ENCODE measurements at regions not wholly inside any gene's neighbourhood (a gene's known extent, or its start where the extent isn't known, plus 50 kb on each side); places are given as distances from the start of the nearest gene placed in this dataset.

- no peak for TF ChIP-seq CTCF (IDR thresholded peaks at IDR 0.05; ENCODE audit: control extremely low read depth, extremely low read depth)
- WGBS, 2 donors = 92 to 93% methylated on average over 6 of the region's 6 CpGs
- no peak overlapping the region for H3K4me3 ChIP-seq
- ATAC-seq (ENCODE audit: insufficient read depth, low FRiP score) = no peak
- no peaks in the 10 kb centered on the region for H3K36me3 ChIP-seq (ENCODE audit: control insufficient read depth in 4 of 4, insufficient read depth in 4 of 4, low read length in 4 of 4)
- peaks cover 0 to 2% (median 0%) of the 10 kb centered on the region in 5 donors for H3K4me1 ChIP-seq (ENCODE audit: control insufficient read depth in 5 of 5, insufficient read depth in 5 of 5, low read length in 5 of 5)
- no peak overlapping the region for H3K9ac ChIP-seq (ENCODE audit: insufficient read depth in 1 of 2, low read length in 2 of 2)
- peaks cover 0 to 2% (median 0%) of the 10 kb centered on the region in 4 donors for H3K9me3 ChIP-seq (ENCODE audit: control insufficient read depth in 4 of 4, insufficient read depth in 3 of 4, low read length in 3 of 4)
- no peak for DNase-seq
- H3K27ac ChIP-seq (ENCODE audit: low read depth in 1 of 2, low read length in 1 of 2) = no peak overlapping the region
- H3K27me3 ChIP-seq (ENCODE audit: control insufficient read depth in 3 of 3, insufficient read depth in 3 of 3, low read length in 2 of 3) = no peaks in the 10 kb centered on the region
Measured at GRCh38 chr9:129368444-129368978, 190.4 kb upstream of the IER5L start.

- no peak for TF ChIP-seq CTCF (IDR thresholded peaks at IDR 0.05; ENCODE audit: control extremely low read depth, extremely low read depth)
- Histone ChIP-seq H3K4me3 (no peak overlapping the region), H3K9me3 (ENCODE audit: control insufficient read depth in 4 of 4, insufficient read depth in 3 of 4, low read length in 3 of 4) (peaks cover 0 to 2% (median 0%) of the 10 kb centered on the region in 4 donors), H3K36me3 (ENCODE audit: control insufficient read depth in 4 of 4, insufficient read depth in 4 of 4, low read length in 4 of 4) (no peaks in the 10 kb centered on the region), H3K27ac (ENCODE audit: low read depth in 1 of 2, low read length in 1 of 2) (no peak overlapping the region), H3K27me3 (ENCODE audit: control insufficient read depth in 3 of 3, insufficient read depth in 3 of 3, low read length in 2 of 3) (no peaks in the 10 kb centered on the region), H3K4me1 (ENCODE audit: control insufficient read depth in 5 of 5, insufficient read depth in 5 of 5, low read length in 5 of 5) (peaks cover 0 to 4% (median 2%) of the 10 kb centered on the region in 5 donors), H3K9ac (ENCODE audit: insufficient read depth in 1 of 2, low read length in 2 of 2) (no peak overlapping the region)
- ATAC-seq (ENCODE audit: insufficient read depth, low FRiP score) (no peak), DNase-seq (no peak)
- 95 to 96% methylated on average over 5 of the region's 5 CpGs for WGBS, 2 donors
Measured at GRCh38 chr9:129367287-129367686, 189.2 kb upstream of the IER5L start.

- Histone ChIP-seq H3K4me3 (no peak overlapping the region), H3K27me3 (ENCODE audit: control insufficient read depth in 3 of 3, insufficient read depth in 3 of 3, low read length in 2 of 3) (no peaks in the 10 kb centered on the region), H3K4me1 (ENCODE audit: control insufficient read depth in 5 of 5, insufficient read depth in 5 of 5, low read length in 5 of 5) (peaks cover 0 to 7% (median 2%) of the 10 kb centered on the region in 5 donors), H3K9ac (ENCODE audit: insufficient read depth in 1 of 2, low read length in 2 of 2) (no peak overlapping the region), H3K9me3 (ENCODE audit: control insufficient read depth in 4 of 4, insufficient read depth in 3 of 4, low read length in 3 of 4) (peaks cover 0 to 5% (median 0%) of the 10 kb centered on the region in 4 donors), H3K27ac (ENCODE audit: low read depth in 1 of 2, low read length in 1 of 2) (no peak overlapping the region), H3K36me3 (ENCODE audit: control insufficient read depth in 4 of 4, insufficient read depth in 4 of 4, low read length in 4 of 4) (no peaks in the 10 kb centered on the region)
- WGBS, 2 donors = 74 to 82% methylated on average over 5 of the region's 5 CpGs
- ATAC-seq (ENCODE audit: insufficient read depth, low FRiP score) (no peak), DNase-seq (no peak)
- no peak for TF ChIP-seq CTCF (IDR thresholded peaks at IDR 0.05; ENCODE audit: control extremely low read depth, extremely low read depth)
Measured at GRCh38 chr9:129365196-129365595, 187.1 kb upstream of the IER5L start.

Measured in lung (tissue), 11 donors.